GM21717 (cell line): ENCODE measurements at regions not wholly inside any gene's neighbourhood (a gene's known extent, or its start where the extent isn't known, plus 50 kb on each side); places are given as distances from the start of the nearest gene placed in this dataset.

Experiments used
- ATAC-seq: cut with Tn5 transposase; IDR thresholded peaks from one replicate; pipeline ENCODE4 v1.9.1; 2021; ENCODE audit warnings: mild to moderate bottlenecking, moderate library complexity; ENCODE audit not compliant: unreplicated experiment

DNA sequence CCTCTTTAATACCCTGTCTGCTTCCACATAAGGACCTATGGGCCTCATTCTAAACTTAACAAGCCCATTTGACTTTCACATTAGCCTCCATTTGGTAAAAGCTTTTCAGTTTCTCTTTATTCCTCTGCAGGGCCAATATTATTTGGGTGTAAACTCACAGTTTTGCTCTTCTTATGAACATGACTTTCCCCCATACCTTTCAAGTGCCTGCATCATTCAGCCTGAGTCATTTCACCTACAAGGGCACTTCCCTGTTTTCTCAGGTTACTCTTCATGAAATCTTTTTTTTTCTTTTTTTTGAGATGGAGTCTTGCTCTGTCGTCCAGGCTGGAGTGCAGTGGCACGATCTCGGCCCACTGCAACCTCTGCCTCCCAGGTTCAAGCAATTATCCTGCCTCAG, 1258.1 kb upstream of the CELF2 start:
- no peak for ATAC-seq

DNA sequence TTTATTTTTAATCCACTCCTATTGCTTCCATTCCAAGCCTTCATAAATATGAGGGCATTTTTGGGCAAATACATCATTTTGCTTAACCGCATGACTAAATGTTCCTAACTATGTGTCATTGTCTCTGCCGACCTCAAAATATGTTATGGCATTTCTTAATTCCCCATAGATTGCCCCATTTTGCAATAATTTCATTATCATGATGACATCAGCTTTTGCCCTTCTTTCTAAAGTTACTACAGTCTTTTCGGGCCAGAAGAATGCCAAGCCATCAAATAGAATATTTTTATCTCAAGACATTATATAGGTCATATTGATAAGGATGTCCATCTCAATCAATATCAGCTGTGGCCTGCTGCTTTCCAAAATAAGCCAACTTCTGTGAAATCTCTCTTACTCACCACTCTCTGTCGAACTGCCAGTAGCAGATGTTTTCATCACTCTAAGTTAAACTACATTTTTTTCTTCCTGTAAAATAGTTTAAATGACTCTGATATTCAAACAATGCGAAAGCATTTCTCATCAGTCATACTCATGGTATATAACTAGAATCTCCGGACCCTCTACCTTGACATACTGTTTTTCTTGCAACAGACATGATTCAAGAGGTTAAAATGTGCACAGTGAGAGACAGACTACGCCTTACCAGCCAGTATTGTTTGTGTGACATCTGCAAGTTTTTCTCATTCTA, 1254.6 kb upstream of the CELF2 start:
- ATAC-seq = no peak

DNA sequence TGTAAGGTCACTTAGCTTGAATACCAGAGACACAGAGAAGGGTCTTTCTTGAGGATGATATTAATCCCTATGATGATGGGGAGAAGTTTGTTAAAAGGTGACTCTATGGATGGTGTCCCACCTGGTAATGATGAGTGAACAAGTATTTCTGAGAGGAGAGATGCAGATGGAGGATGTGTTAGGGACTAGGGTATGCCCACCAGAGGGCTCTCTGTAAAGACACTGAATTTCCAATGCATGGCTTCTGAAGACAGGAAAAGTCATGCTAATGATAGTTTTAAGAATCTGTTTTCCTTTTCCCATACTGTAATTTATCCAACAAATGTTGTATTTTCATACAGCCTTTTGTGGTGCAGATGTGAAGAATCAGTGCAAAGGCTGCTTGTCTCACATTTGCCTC, 1250.9 kb upstream of the CELF2 start:
- no peak for ATAC-seq

DNA sequence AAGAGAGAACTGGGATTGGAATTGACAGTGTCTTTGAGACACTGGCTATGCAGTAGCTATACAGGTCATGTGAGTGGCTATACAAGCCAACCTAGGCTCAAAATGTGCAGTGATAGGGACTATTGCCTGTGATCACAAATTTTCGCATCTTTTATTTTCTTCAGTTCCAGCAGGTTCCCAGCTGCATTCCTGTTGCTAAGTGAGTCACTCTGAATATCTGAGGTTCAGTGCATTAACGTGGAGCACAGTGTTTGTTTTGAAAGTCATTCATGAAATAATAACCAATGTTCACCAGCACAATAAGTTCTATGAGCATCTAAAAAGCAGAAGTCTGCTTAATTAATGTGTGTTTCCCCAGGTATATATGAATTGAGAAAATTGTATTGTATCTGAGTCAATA, 1236.0 kb upstream of the CELF2 start:
- ATAC-seq = no peak

DNA sequence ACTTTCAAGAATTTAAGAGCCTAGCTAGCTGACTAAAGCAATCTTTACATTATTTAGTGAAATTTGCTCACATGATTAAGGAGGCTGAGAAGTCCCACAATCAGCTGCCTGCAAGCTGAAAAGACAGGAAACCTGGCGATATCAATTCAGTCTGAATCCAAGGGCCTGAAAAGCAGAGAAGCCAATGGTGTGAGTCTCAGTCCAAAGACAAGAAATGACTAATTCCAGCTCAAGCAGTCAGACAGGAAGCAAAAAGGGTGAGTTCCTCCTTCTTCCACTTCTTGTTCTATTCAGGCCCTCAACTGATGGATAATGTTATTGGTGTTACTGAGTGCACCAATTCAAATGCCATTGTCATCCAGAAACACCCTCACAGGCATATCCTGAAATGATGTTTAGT, 1231.6 kb upstream of the CELF2 start:
- no peak for ATAC-seq

DNA sequence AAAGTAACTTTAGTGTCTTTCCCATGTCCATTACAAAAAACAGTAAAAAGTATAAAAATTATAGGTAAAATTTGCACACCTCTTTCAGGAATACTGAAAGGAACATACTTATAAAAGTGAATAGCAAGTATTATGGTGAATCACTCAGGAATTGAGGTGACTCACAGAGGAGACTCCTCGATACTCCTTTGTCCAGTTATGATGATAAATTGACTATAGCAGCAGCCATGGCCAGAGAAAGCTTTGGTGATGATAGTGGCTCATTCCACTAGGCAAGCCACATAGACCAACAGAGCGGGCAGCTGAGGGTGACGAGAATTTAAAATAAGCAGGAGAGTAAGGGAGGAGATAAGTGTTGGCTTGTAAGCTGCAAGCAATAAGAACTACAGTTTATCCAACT, 1231.1 kb upstream of the CELF2 start:
- no peak for ATAC-seq

DNA sequence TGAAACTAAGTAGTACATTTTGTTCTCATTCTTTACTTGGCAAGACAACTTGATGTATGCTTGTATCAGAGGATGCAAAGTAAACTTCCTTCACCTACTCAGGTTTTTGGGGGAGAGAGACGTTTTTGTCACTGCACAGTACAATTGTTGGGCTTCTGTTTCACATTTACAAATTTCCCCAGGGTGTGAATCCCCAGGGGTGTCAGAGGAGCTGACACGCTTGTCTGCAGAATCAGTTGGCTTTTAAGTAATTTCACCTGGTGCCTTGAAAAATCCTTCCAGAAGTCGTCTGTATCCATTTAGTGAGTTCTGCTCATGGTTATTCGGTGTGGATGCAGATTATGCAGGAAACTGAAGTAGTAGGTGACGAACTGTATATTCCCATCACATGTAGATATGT, 1227.7 kb upstream of the CELF2 start:
- no peak for ATAC-seq

DNA sequence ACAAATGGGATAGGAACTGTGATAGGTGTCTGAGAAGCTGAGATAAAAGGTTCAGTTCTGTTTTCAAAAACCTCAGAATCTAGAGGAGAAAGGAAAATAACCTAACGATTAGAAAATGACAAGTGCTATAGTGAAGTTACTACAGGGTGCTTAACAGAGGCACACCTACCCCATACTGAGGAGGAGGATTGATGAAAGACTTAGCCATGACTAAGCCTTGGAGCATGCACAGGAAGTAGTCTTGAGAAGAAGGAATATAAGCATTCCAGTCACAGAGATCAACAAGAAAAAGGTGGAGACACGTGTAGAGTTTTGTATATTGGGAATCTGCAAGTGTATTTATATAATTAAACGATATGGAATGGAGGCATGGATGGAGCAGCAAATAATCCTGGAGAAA, 1225.5 kb upstream of the CELF2 start:
- ATAC-seq = no peak

DNA sequence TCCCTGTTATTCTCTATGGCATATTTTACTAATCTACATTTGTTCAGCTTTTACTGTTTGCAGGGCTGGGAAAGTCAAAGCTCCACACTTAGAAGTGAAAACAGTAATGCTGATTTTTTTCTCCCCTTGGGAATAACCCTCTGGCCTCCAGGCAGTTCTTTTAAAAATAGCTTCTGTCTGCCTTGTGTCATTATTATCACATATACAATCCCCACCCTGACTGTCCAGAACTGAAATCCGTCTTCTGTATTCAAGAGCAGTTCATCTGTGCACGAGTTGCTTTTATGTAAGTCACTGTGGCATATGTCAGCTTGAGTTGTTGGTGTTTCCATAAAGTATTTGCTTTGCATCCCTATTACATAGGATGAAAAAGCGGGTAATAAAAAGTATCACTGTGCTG, 1221.1 kb upstream of the CELF2 start:
- ATAC-seq = no peak

DNA sequence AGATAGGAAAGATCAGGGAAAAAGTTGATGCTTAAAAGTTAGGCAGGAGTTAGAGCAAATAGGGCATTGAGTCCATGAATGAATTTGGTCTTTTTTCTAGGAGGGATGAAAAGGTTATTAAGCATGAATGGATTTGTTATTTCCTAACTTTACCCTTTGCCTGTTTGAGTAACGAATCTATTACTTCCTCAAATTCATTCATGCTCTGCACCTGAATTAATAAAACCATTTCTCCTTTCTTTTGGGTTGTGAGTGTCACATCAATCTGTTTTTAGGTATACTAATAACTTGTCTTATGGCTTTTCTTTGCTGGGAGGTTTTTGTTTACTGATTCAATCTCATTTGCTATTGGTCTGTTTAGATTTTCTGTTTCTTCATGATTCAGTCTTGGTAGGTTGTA, 1217.7 kb upstream of the CELF2 start:
- ATAC-seq = no peak

DNA sequence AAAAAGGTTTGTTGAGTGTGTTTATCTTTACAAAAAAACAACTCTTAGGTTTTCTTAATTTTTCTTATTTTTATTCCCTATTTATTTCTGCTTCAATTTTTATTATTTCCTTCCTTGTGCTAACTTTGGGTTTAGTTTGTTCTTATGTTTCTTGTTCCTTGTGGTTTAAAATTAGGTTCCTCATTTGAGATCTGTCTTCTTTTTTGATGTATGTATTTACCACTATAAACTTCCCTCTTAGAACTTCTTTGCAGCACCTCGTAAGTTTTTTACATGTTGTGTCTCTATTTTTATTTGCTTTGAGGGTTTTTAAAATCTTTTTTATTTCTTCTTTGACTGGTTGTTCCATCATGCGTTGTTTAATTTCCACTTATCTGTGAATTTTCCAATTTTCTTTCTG, 1217.1 kb upstream of the CELF2 start:
- no peak for ATAC-seq

DNA sequence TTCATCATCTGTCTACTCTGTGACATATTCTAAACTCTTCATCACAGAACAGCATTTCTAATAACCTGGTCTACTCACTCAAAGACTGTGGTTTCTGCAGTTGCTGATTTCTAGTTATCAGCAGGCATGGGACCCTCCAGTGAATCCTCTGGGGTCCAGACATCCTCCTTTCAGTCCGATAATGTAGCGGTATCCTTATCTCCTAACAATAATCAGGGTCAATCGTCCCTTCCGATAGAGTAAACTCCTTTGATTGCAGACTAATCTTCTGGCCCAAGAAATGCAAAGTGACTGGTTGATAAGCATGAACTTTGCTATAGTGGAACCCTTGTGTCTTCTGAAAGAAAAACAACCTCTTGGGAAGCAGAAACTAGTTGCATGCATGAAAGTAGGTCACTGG, 1209.8 kb upstream of the CELF2 start:
- ATAC-seq = no peak

DNA sequence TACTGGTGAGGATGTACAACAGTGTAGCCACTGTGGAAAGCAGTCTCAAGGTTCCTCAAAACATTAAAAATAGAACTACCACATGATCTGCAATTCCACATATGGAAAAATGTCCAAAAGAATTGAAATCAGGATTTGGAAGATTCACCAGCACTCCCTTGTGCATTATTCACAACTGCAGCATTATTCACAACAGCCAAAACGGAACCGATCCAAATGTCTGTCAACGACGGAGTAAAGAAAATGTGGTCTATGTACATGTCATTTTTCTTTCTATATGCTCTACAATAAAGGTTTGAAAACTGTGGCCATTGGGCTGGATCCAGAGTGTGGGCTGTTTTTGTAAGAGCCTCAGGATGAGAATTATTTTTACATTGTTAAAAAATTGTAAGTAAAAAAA, 1206.1 kb upstream of the CELF2 start:
- no peak for ATAC-seq

DNA sequence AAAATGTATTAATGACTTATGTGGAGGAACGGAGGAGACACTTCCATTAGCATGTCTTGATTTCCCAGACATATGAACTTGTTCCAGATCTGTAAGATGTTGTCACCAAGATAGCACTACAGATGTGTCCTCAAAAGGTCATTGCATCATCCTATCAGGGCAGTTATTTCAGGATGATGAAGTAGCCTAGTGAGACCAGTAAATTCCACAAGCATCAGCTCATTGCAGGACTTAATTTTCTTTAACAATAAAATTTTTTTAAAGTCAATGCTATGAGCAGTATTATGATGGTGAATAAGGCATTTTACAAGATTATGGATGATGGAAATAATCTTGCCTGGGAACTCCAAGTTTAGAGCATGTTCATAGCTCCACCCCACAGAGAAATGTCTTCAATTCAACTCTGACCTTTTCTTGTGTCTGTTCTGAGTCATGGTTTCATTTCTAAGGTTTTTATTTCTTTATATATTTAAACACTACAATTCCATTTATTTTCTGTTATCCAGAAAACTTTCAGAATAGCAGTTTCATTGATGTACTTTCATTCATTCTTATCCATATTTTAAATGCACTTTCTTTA, 1203.3 kb upstream of the CELF2 start:
- ATAC-seq = no peak

DNA sequence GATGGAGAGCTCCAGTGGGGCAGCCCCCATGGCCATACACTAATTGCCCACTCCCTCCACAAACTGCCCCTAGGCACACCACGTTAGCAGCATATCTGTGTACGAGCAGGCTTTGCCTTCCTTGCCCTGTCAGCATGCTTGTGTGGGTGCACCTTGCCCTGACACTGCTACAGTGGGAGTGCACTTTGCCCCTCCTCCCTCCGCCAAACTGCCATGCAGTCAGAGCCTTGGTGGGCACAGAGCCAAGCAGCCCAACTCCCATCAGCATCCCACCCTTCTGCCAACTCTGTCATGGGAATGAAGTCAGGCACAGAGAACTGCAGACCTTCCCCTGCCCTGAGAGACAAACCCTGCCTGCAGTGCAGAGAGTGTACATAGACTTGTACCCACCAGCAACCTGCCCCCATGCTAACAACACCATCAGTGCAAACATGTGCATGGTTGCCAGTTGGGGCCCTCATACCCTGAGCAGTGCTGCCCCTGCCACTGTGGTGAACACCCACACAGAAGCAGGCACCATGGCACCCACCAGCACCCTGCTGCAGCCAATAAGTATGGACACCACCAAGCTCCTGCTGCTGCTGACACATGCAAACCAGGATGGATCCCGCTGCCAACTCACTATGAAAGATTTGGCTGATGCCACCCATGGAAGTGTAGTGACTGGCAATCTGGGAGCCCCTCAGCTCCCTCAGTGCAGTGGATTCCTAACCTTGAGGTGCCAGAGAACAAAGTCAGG, 1197.7 kb upstream of the CELF2 start:
- ATAC-seq = no peak

DNA sequence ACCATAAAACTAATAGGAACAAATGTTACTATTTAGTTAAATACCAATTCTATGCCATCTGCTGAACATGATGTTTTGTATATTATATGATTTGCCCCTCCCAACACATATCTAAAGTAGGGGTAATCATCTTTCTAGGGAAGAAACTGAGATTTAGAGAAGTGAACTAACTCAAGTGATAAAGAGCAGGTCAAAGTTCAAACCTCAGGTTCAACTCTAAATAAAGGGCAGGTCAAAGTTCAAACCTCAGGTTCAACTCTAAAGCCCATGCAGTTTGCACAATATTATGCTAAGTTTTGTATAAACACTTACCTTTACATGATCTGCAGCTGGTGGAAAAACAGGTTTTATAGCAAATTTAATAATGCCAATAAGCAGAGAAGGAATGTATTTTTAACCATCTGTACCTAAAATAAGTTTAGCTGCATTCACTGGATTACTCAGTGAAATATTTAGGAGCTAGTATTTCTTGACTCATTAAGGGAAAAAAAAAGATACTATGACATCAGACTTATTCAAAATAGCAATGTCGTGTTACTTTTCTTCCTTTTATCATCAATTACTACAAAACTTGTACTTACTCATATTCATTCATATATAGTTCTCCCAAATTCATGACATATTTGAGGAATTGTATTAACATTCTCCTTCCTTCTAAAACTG, 1194.3 kb upstream of the CELF2 start:
- no peak for ATAC-seq

DNA sequence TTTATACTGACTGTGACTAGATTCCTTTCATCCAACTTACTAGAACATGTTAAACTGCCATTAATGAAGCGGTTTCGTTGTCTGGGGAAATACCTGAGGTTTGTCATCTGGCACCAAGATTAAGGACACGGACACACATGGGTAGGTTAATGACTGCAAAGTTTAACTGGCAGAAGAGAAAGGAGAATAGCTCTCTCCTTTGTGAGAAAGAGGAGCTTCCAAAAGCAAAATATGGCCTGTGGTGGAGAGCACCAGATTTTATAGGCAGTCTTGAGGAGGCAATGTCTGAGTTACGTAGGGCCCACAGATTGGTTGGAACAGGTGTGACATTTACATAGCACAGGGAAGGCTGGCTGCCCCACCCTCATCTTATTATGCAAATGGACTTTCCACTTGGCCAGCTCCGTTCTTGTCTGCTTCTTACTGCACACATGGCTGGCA, 1193.0 kb upstream of the CELF2 start:
- ATAC-seq = no peak

DNA sequence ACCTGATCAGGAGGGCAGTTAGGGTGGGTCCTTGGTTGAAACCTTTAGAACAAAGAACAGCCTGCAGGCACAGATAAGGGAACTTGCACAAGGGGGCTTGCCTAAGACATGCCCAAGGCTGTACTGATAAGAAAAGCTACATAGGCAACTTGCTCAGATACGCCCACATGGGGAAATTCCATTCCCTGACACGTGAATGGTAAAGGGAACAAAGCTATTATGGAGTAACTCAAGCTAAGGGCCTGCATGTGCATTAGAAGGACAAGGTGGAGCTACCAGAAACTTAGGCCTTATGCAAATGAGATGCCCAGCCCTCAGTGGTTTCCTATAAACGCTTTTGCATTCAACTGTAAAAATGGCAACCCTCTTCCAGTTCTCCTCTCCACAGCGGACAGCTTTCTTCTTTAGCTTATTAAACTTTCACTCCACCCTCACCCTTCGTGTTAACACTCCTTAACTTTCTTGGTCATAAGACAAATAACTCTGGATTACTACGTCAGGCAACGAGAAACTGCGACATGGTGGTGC, 1192.1 kb upstream of the CELF2 start:
- no peak for ATAC-seq

DNA sequence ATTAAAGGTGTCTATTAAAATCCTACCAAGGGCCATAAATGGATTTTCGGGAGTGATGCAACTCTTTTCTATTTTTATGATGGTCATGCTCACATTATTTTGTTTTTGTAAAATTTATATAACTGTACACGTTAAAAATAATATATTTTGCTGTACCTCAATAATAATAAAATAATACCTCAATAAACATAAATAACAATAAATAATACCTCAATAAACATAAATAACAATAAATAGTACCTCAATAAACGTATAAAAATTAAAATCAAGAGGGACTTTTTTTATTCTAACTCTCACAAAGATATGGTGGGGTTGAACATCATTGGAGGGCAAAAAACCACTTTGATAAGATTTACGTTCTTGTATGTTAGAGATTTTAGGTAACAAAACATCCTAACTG, 1189.6 kb upstream of the CELF2 start:
- no peak for ATAC-seq

DNA sequence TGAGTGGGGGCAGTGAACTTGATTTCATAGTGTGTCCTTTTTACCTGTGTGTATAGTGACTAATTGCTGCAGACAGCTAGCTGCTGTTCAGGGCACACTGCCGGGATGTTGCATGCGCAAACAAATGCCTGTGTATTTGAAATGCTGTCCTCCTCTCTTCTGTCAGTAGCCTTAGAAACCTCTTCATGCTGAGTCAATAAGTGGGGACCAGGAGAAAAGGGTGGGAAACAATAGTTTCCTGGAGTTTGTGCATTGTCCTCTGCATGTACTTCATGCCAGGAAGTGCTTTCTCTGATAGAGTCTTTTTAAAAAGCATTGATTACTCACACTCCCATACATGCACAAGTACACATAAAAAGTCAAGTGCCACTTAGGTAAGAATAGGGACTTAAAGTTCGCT, 1183.7 kb upstream of the CELF2 start:
- no peak for ATAC-seq

DNA sequence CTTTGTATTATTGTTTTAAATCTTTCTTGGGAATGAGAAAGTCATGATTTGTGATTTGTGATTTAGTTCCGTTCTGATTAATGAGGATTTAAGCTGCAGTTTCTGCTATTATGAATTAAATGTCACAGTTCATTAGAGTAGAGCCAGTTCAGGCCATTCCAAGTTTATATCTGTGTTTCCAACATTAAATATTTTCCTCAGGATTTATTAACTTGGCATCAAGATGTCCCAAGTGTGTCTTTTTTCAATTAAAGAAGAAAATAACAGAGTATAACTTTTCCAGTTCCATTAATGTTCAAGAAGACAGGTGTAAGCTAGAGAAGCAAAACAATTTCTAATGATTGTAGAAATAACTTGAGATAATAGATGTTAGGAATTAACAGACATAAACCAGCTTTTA, 1183.2 kb upstream of the CELF2 start:
- ATAC-seq = no peak

DNA sequence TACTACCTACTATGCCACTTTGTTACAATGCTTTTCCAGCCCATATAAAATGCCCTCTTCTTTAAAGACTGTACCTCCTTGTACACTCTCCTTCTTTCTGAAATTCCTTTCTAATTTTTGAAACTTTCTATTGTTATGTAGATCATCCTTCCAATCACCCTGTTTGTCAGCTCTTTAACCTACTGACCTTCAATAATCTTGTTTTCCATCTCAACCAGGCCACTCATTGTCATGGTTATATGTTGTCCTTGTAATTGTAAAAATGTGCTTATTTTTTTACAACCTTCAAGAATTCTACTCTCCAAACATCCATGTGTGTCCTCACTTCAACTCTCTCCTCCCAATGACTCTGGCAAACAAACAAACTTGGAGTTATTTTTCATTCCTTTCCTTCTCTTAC, 1172.6 kb upstream of the CELF2 start:
- ATAC-seq = no peak
